ENCODE measurements at regions not wholly inside any gene's neighbourhood (a gene's known extent, or its start where the extent isn't known, plus 50 kb on each side); places are given as distances from the start of the nearest gene placed in this dataset.

- TF ChIP-seq GFI1B (tag by site-specific recombination; IDR thresholded peaks at IDR 0.05) (no peak), ZNF121 (tag by site-specific recombination; IDR thresholded peaks at IDR 0.05) (no peak), ZNF629 (tag by site-specific recombination; IDR thresholded peaks at IDR 0.05) (no peak), ZNF639 (tag by site-specific recombination; IDR thresholded peaks at IDR 0.05) (no peak)
Measured at GRCh38 chrX:1884446-1884845, 269.6 kb downstream of the ASMT start.
